Cardiac muscle cell (in vitro differentiated cells and primary cell): ENCODE measurements at regions not wholly inside any gene's neighbourhood (a gene's known extent, or its start where the extent isn't known, plus 50 kb on each side); places are given as distances from the start of the nearest gene placed in this dataset.
"Not testable (repeated sequence)": the region's sequence is repeated elsewhere in the genome, so short reads cannot be mapped to it uniquely, and the experiment has no call there.

Experiments used
- DNase-seq, 2 donors: peaks; one replicate each; pipeline versions ENCODE4 v3.0.0 to v3.0.0-alpha.2; 2010 to 2017; ENCODE audit warnings: low read depth in 1 of 2, low spot score in 1 of 2
- H3K27ac ChIP-seq: fragments of 200-600 bp; sonication (generic); 2 replicates; pipeline ENCODE4 v1.5.1; 2016
- H3K27me3 ChIP-seq: fragments of 200-600 bp; sonication (generic); 2 replicates; pipeline ENCODE4 v1.6.0; 2016; ENCODE audit warnings: control low read depth
- H3K36me3 ChIP-seq: fragments of 200-600 bp; sonication (generic); 2 replicates; pipeline ENCODE4 v1.5.1; 2016; ENCODE audit warnings: control low read depth
- H3K4me1 ChIP-seq: fragments of 200-600 bp; sonication (generic); 2 replicates; pipeline ENCODE4 v1.8.1; 2017; ENCODE audit warnings: low read depth, mild to moderate bottlenecking, mixed run types
- H3K4me3 ChIP-seq: fragments of 200-600 bp; sonication (generic); 2 replicates; pipeline ENCODE4 v1.5.1; 2016; ENCODE audit warnings: mild to moderate bottlenecking
- H3K9me3 ChIP-seq: fragments of 200-600 bp; sonication (generic); 2 replicates; pipeline ENCODE4 v1.5.1; 2017; ENCODE audit warnings: low read depth, mild to moderate bottlenecking, control low read depth
- CTCF ChIP-seq: IDR thresholded peaks from 2 replicates; pipeline ENCODE4 v1.5.1; 2012; ENCODE audit warnings: low read depth, mild to moderate bottlenecking, low read length

GRCh38 chr4:3873408-3874027 lies 107.3 kb downstream of the ADRA2C start:
- H3K4me3 ChIP-seq: no peak overlapping the region
- DNase-seq: peak in 1 of 2 donors; percentile 19

GRCh38 chr4:3874028-3874415 lies 107.8 kb downstream of the ADRA2C start:
- Histone ChIP-seq H3K36me3 (no peaks in the 10 kb centered on the region), H3K27ac (no peak overlapping the region), H3K4me1 (no peaks in the 10 kb centered on the region), H3K9me3 (no peaks in the 10 kb centered on the region), H3K4me3 (no peak overlapping the region), H3K27me3 (peaks cover 75% of the 10 kb centered on the region)
- no peak for TF ChIP-seq CTCF
- no peak for DNase-seq

More at GRCh38 chr4:3873408-3874027, 107.3 kb downstream of the ADRA2C start:
- H3K9me3 ChIP-seq: no peaks in the 10 kb centered on the region
- no peak overlapping the region for H3K27ac ChIP-seq
- TF ChIP-seq CTCF: no peak
- H3K4me1 ChIP-seq: no peaks in the 10 kb centered on the region
- no peaks in the 10 kb centered on the region for H3K36me3 ChIP-seq
- H3K27me3 ChIP-seq: peaks cover 71% of the 10 kb centered on the region

- no peak for DNase-seq
- Histone ChIP-seq H3K9me3 (no peaks in the 10 kb centered on the region), H3K4me1 (no peaks in the 10 kb centered on the region), H3K27ac (no peak overlapping the region), H3K36me3 (no peaks in the 10 kb centered on the region), H3K4me3 (no peak overlapping the region), H3K27me3 (peaks cover 75% of the 10 kb centered on the region)
- TF ChIP-seq CTCF: no peak
Observed at GRCh38 chr4:3874525-3875110, 108.4 kb downstream of the ADRA2C start.

GRCh38 chr4:3875466-3875865 lies 109.3 kb downstream of the ADRA2C start:
- no peak for DNase-seq
- Histone ChIP-seq H3K4me3 (no peak overlapping the region), H3K36me3 (no peaks in the 10 kb centered on the region), H3K27me3 (peaks cover 75% of the 10 kb centered on the region), H3K27ac (no peak overlapping the region), H3K9me3 (no peaks in the 10 kb centered on the region), H3K4me1 (no peaks in the 10 kb centered on the region)
- no peak for TF ChIP-seq CTCF

GRCh38 chr4:3876057-3876845 lies 110.1 kb downstream of the ADRA2C start:
- not testable (repeated sequence) for H3K27ac ChIP-seq, H3K4me3 ChIP-seq, DNase-seq, H3K36me3 ChIP-seq, H3K9me3 ChIP-seq, H3K4me1 ChIP-seq
- peaks cover 67% of the 10 kb centered on the region for H3K27me3 ChIP-seq

GRCh38 chr4:3877236-3877635 lies 111.1 kb downstream of the ADRA2C start:
- no peak overlapping the region for H3K27ac ChIP-seq
- TF ChIP-seq CTCF: no peak
- H3K36me3 ChIP-seq: no peaks in the 10 kb centered on the region
- H3K4me1 ChIP-seq: no peaks in the 10 kb centered on the region
- DNase-seq: no peak
- peaks cover 57% of the 10 kb centered on the region for H3K27me3 ChIP-seq
- no peak overlapping the region for H3K4me3 ChIP-seq
- no peaks in the 10 kb centered on the region for H3K9me3 ChIP-seq
